GM18868 (cell line): ENCODE measurements at regions not wholly inside any gene's neighbourhood (a gene's known extent, or its start where the extent isn't known, plus 50 kb on each side); places are given as distances from the start of the nearest gene placed in this dataset.
"Not testable (repeated sequence)": the region's sequence is repeated elsewhere in the genome, so short reads cannot be mapped to it uniquely, and the experiment has no call there.

Experiments
- ATAC-seq: cut with Tn5 transposase; IDR thresholded peaks from one replicate; pipeline ENCODE4 v1.9.1; 2021; ENCODE audit warnings: mild to moderate bottlenecking, moderate library complexity; ENCODE audit not compliant: unreplicated experiment

GRCh38 chr7:68043546-68043945 lies 1046.9 kb downstream of the TYW1 start:
- ATAC-seq, result no peak

GRCh38 chr7:68050627-68051026 lies 1054.0 kb downstream of the TYW1 start:
- no peak for ATAC-seq

- no peak for ATAC-seq
These were observed 1061.4 kb downstream of the TYW1 start for GRCh38 chr7:68058014-68058413.

GRCh38 chr7:68063171-68063570 lies 1066.5 kb downstream of the TYW1 start:
- ATAC-seq, result no peak

- no peak for ATAC-seq
These were observed 1068.9 kb downstream of the TYW1 start for GRCh38 chr7:68065581-68065980.

GRCh38 chr7:68067845-68068244 lies 1071.2 kb downstream of the TYW1 start:
- no peak for ATAC-seq

GRCh38 chr7:68070992-68071391 lies 1074.4 kb downstream of the TYW1 start:
- ATAC-seq, result no peak

- no peak for ATAC-seq
These were observed 1077.1 kb downstream of the TYW1 start for GRCh38 chr7:68073701-68074100.

- no peak for ATAC-seq
These were observed 1077.6 kb downstream of the TYW1 start for GRCh38 chr7:68074242-68074641.

GRCh38 chr7:68078157-68078710 lies 1081.6 kb downstream of the TYW1 start:
- no peak for ATAC-seq

GRCh38 chr7:68082066-68082960 lies 1085.7 kb downstream of the TYW1 start:
- not testable (repeated sequence) for ATAC-seq

GRCh38 chr7:68082961-68083657 lies 1086.5 kb downstream of the TYW1 start:
- not testable (repeated sequence) for ATAC-seq

- ATAC-seq, result no peak
These were observed 1090.8 kb downstream of the TYW1 start for GRCh38 chr7:68087401-68087800.

GRCh38 chr7:68088879-68089278 lies 1092.2 kb downstream of the TYW1 start:
- ATAC-seq, result no peak

- not testable (repeated sequence) for ATAC-seq
These were observed 1093.6 kb downstream of the TYW1 start for GRCh38 chr7:68090256-68090655.

GRCh38 chr7:68103319-68103718 lies 1106.7 kb downstream of the TYW1 start:
- no peak for ATAC-seq

- ATAC-seq, result no peak
These were observed 1110.6 kb downstream of the TYW1 start for GRCh38 chr7:68107261-68107660.

GRCh38 chr7:68107968-68108367 lies 1111.3 kb downstream of the TYW1 start:
- no peak for ATAC-seq

- ATAC-seq, result no peak
These were observed 1112.7 kb downstream of the TYW1 start for GRCh38 chr7:68109299-68109698.

- no peak for ATAC-seq
These were observed 1122.8 kb downstream of the TYW1 start for GRCh38 chr7:68119411-68119810.

GRCh38 chr7:68121056-68121455 lies 1124.4 kb downstream of the TYW1 start:
- ATAC-seq, result no peak

GRCh38 chr7:68121655-68122054 lies 1125.0 kb downstream of the TYW1 start:
- no peak for ATAC-seq
